NCI-H2171 treated with DMSO at 0.1 percent for 48 hours (cell line): ENCODE measurements at regions not wholly inside any gene's neighbourhood (a gene's known extent, or its start where the extent isn't known, plus 50 kb on each side); places are given as distances from the start of the nearest gene placed in this dataset.
"Not testable (repeated sequence)": the region's sequence is repeated elsewhere in the genome, so short reads cannot be mapped to it uniquely, and the experiment has no call there.

Experiments used
- DNase-seq: peaks from one replicate; lab custom pipeline; 2025; lab: John Stamatoyannopoulos, UW

- DNase-seq, result no peak
Measured at GRCh38 chr6:137709424-137710236, 157.4 kb upstream of the TNFAIP3 start.

GRCh38 chr6:137711972-137712371, 155.1 kb upstream of the TNFAIP3 start:
- DNase-seq, result no peak

GRCh38 chr6:137712587-137712986, 154.5 kb upstream of the TNFAIP3 start:
- DNase-seq, result no peak

GRCh38 chr6:137715589-137716045, 151.4 kb upstream of the TNFAIP3 start:
- no peak for DNase-seq

- no peak for DNase-seq
Measured at GRCh38 chr6:137717074-137718073, 149.7 kb upstream of the TNFAIP3 start.

GRCh38 chr6:137718903-137719302, 148.2 kb upstream of the TNFAIP3 start:
- DNase-seq, result not testable (repeated sequence)

- no peak for DNase-seq
Measured at GRCh38 chr6:137722749-137723272, 144.2 kb upstream of the TNFAIP3 start.

- DNase-seq, result no peak
Measured at GRCh38 chr6:137723273-137724017, 143.6 kb upstream of the TNFAIP3 start.

GRCh38 chr6:137724018-137724403, 143.0 kb upstream of the TNFAIP3 start:
- no peak for DNase-seq

- DNase-seq, result no peak
Measured at GRCh38 chr6:137724495-137725211, 142.4 kb upstream of the TNFAIP3 start.

- no peak for DNase-seq
Measured at GRCh38 chr6:137725949-137726348, 141.1 kb upstream of the TNFAIP3 start.

GRCh38 chr6:137726582-137726981, 140.5 kb upstream of the TNFAIP3 start:
- DNase-seq, result no peak

- DNase-seq, result no peak
Measured at GRCh38 chr6:137727216-137727765, 139.8 kb upstream of the TNFAIP3 start.

GRCh38 chr6:137728386-137729349, 138.4 kb upstream of the TNFAIP3 start:
- DNase-seq, result no peak

- DNase-seq, result no peak
Measured at GRCh38 chr6:137729866-137730629, 137.0 kb upstream of the TNFAIP3 start.

GRCh38 chr6:137731600-137731959, 135.5 kb upstream of the TNFAIP3 start:
- no peak for DNase-seq

GRCh38 chr6:137731960-137732616, 135.0 kb upstream of the TNFAIP3 start:
- DNase-seq, result no peak

GRCh38 chr6:137733372-137733771, 133.7 kb upstream of the TNFAIP3 start:
- no peak for DNase-seq
